Peyer's patch (tissue), 4 donors: ENCODE measurements at regions not wholly inside any gene's neighbourhood (a gene's known extent, or its start where the extent isn't known, plus 50 kb on each side); places are given as distances from the start of the nearest gene placed in this dataset.

Source experiments
- CTCF ChIP-seq, 6 experiments: fragments of 450-650 bp in 4 of 6; fragments of 200-600 bp in 2 of 6; sonication (generic) in 1 of 6; IDR thresholded peaks; one replicate each; pipeline ENCODE4 v1.5.1; 2017 to 2019; ENCODE audit warnings: antibody characterized with exemption in 6 of 6, mild to moderate bottlenecking in 3 of 6, moderate library complexity in 1 of 6
- POLR2A ChIP-seq, 2 donors: fragments of 450-650 bp; IDR thresholded peaks; one replicate each; pipeline ENCODE4 v1.5.1; 2017; ENCODE audit warnings: antibody characterized with exemption in 2 of 2, mild to moderate bottlenecking in 2 of 2, moderate library complexity in 2 of 2

- TF ChIP-seq POLR2A (IDR thresholded peaks at IDR 0.05) = no peak
- no peak for TF ChIP-seq CTCF (IDR thresholded peaks at IDR 0.05)
Observed at GRCh38 chr3:153856932-153857331, 264.3 kb upstream of the ARHGEF26 start.
